Transverse colon (tissue), 4 donors: ENCODE measurements at regions not wholly inside any gene's neighbourhood (a gene's known extent, or its start where the extent isn't known, plus 50 kb on each side); places are given as distances from the start of the nearest gene placed in this dataset.

Source experiments
- CTCF ChIP-seq, 5 experiments: fragments of 200-600 bp in 3 of 5; fragments of 450-650 bp in 2 of 5; sonication (generic) in 3 of 5; IDR thresholded peaks; 1 replicate in 2 of 5; 2 replicates in 3 of 5; pipeline ENCODE4 v1.5.1; 2016 to 2017; ENCODE audit warnings: antibody characterized with exemption in 5 of 5, inconsistent platforms in 3 of 5, mild to moderate bottlenecking in 2 of 5, moderate library complexity in 1 of 5
- EP300 ChIP-seq: sonication (generic); formaldehyde crosslinking; IDR thresholded peaks from one replicate; pipeline ENCODE4 v1.6.1; 2017; ENCODE audit warnings: antibody characterized with exemption, low read depth
- POLR2A ChIP-seq: fragments of 450-650 bp; IDR thresholded peaks from one replicate; pipeline ENCODE4 v1.6.1; 2016; ENCODE audit warnings: antibody characterized with exemption, mild to moderate bottlenecking, moderate library complexity
- POLR2AphosphoS5 ChIP-seq, 3 donors: sonication (generic); formaldehyde crosslinking; IDR thresholded peaks; one replicate each; pipeline ENCODE4 v1.6.1; 2016; ENCODE audit warnings: antibody characterized with exemption in 3 of 3

DNA sequence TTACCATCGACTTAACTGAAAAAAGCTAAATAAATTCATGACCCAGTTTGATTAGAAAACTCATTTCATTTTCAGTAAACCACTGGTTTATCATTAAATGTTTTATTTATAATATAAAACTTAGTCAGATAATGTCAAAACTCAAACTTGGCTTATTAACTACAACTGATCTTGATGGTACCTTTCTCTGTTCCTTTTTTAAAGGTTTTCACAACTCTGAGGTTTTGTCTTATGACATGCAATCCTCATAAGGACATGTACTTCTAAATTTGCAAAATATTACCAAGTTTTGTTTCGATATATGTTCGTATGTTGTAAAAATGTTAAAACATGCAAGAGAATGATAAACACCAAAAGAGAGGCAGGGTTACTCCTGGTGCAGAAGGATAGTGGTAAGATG, 82.5 kb upstream of the PDE10A start:
- TF ChIP-seq EP300 (no peak), POLR2A (no peak), POLR2AphosphoS5 (IDR thresholded peaks at IDR 0.05) (no peak), CTCF (IDR thresholded peaks at IDR 0.05) (no peak)
